Panc1 (cell line): ENCODE measurements at regions not wholly inside any gene's neighbourhood (a gene's known extent, or its start where the extent isn't known, plus 50 kb on each side); places are given as distances from the start of the nearest gene placed in this dataset.

ENCODE experiments used
- ATAC-seq: fragments of 200-7000 bp; cut with Tn5 transposase; 2 replicates; pipeline ENCODE4 v1.9.1; 2020; ENCODE audit warnings: mild to moderate bottlenecking, moderate library complexity
- BruUV-seq: library from RNA; stranded (reverse); fragments of 400-500 nt; replicated peaks from 2 replicates; lab custom pipeline; 2021; lab: Mats Ljungman, UMichigan
- CTCF ChIA-PET: fragments of 300-600 bp; sonication (Branson Sonifier 250); formaldehyde crosslinking; loops from one replicate; lab custom pipeline; 2022; ENCODE audit warnings: antibody characterized with exemption; lab: Charles Lee
- POLR2A ChIA-PET: fragments of 300-600 bp; sonication (Branson Sonifier 250); formaldehyde crosslinking; loops from one replicate; lab custom pipeline; 2022; ENCODE audit warnings: antibody characterized with exemption; lab: Charles Lee
- DNase-seq: peaks from one replicate; pipeline ENCODE4 v3.0.0-alpha.2; 2010; ENCODE audit warnings: low read depth, low spot score
- H3K27ac ChIP-seq: 2 replicates; pipeline ENCODE4 v1.5.1; 2011; ENCODE audit warnings: mild to moderate bottlenecking, low read length, inconsistent platforms
- H3K27me3 ChIP-seq: fragments of 200-500 bp; sonication (Bioruptor generic); 2 replicates; pipeline ENCODE4 v1.6.0; 2014; ENCODE audit warnings: low read length, inconsistent platforms; ENCODE audit not compliant: control insufficient read depth, insufficient read depth
- H3K36me3 ChIP-seq: fragments of 200-500 bp; sonication (Bioruptor generic); 2 replicates; pipeline ENCODE4 v1.5.1; 2014; ENCODE audit warnings: inconsistent platforms, mild to moderate bottlenecking, low read length, moderate library complexity; ENCODE audit not compliant: control insufficient read depth, insufficient read depth
- H3K4me1 ChIP-seq: 2 replicates; pipeline ENCODE4 v1.5.1; 2011; ENCODE audit warnings: inconsistent platforms, mild to moderate bottlenecking, low read length, moderate library complexity; ENCODE audit not compliant: control insufficient read depth, insufficient read depth
- H3K4me3 ChIP-seq, 2 experiments: 2 replicates each; pipeline ENCODE4 v1.5.1; 2011 to 2012; ENCODE audit warnings: low read depth in 2 of 2, low read length in 2 of 2, mild to moderate bottlenecking in 2 of 2, inconsistent platforms in 1 of 2, moderate library complexity in 1 of 2
- H3K9me3 ChIP-seq: fragments of 200-500 bp; sonication (Bioruptor generic); 2 replicates; pipeline ENCODE4 v1.5.1; 2014; ENCODE audit warnings: low read depth, mild to moderate bottlenecking, inconsistent platforms, low read length, moderate library complexity; ENCODE audit not compliant: control insufficient read depth, insufficient read depth
- CTCF ChIP-seq: fragments of 450-650 bp; IDR thresholded peaks from 2 replicates; pipeline ENCODE4 v1.5.1; 2017; ENCODE audit warnings: mild to moderate bottlenecking
- POLR2AphosphoS5 ChIP-seq: IDR thresholded peaks from 2 replicates; pipeline ENCODE4 v1.6.1; 2012; ENCODE audit warnings: mild to moderate bottlenecking, low read depth, low read length, moderate library complexity
- REST ChIP-seq, 2 experiments: IDR thresholded peaks; 2 replicates each; pipeline ENCODE4 v1.6.1; 2011 to 2012; ENCODE audit warnings: low read depth in 2 of 2, control low read depth in 1 of 2, low read length in 1 of 2, mild to moderate bottlenecking in 1 of 2, moderate library complexity in 1 of 2; ENCODE audit not compliant: insufficient read depth in 1 of 2
- SIN3A ChIP-seq: IDR thresholded peaks from 2 replicates; pipeline ENCODE4 v1.6.1; 2012; ENCODE audit warnings: low read depth, mild to moderate bottlenecking, low read length, moderate library complexity, borderline replicate concordance; ENCODE audit not compliant: insufficient read depth
- TCF7L2 ChIP-seq: IDR thresholded peaks from 2 replicates; pipeline ENCODE4 v1.6.1; 2011; ENCODE audit warnings: mild to moderate bottlenecking, low read depth, low read length, inconsistent platforms
- in situ Hi-C: cut with HindIII; loops from 2 replicates; pipeline ENCODE4 v1.10.0; 2016; ENCODE audit warnings: low sequenced_read_pairs, low pct_unique_long_range_greater_than_20kb
- intact Hi-C: fragments of 100-400 bp; cut with micrococcal nuclease; formaldehyde crosslinking; loops from one replicate; pipeline ENCODE4 v1.10.0; 2022; ENCODE audit not compliant: unreplicated experiment

GRCh38 chr6:56345376-56345995, 98.1 kb upstream of the COL21A1 start:
- intact Hi-C loops (no loop called here), in situ Hi-C loops (no loop called here)
- no peak for TF ChIP-seq SIN3A
- no peak for TF ChIP-seq REST (IDR thresholded peaks at IDR 0.05; ENCODE audit: insufficient read depth in 1 of 2, low read depth in 2 of 2, low read length in 1 of 2)
- no peak for TF ChIP-seq TCF7L2
- no peak for TF ChIP-seq POLR2AphosphoS5
- no peak for DNase-seq
- Histone ChIP-seq H3K9me3 (no peaks in the 10 kb centered on the region), H3K27ac (no peak overlapping the region), H3K27me3 (no peaks in the 10 kb centered on the region; the same call in 1 of the 2 replicates), H3K4me1 (no peaks in the 10 kb centered on the region), H3K36me3 (no peaks in the 10 kb centered on the region), H3K4me3 (no peak overlapping the region)
- BruUV-seq: no TSS peak
- ChIA-PET POLR2A (no interaction called here), CTCF (no interaction called here)
- no peak for ATAC-seq

GRCh38 chr6:56343295-56343694, 95.9 kb upstream of the COL21A1 start:
- ATAC-seq (no peak), DNase-seq (no peak)
- in situ Hi-C loops: no loop called here
- ChIA-PET CTCF (no interaction called here), POLR2A (no interaction called here)
- intact Hi-C loops: no loop called here
- Histone ChIP-seq H3K9me3 (no peaks in the 10 kb centered on the region), H3K4me1 (no peaks in the 10 kb centered on the region), H3K4me3 (no peak overlapping the region), H3K27me3 (no peaks in the 10 kb centered on the region; the same call in 1 of the 2 replicates), H3K27ac (no peak overlapping the region), H3K36me3 (no peaks in the 10 kb centered on the region)
- no TSS peak for BruUV-seq
- no peak for TF ChIP-seq REST (IDR thresholded peaks at IDR 0.05; ENCODE audit: insufficient read depth in 1 of 2, low read depth in 2 of 2, low read length in 1 of 2)
- no peak for TF ChIP-seq SIN3A
- no peak for TF ChIP-seq CTCF
- no peak for TF ChIP-seq POLR2AphosphoS5
- TF ChIP-seq TCF7L2: no peak
